Lung (tissue), 11 donors: ENCODE measurements at regions not wholly inside any gene's neighbourhood (a gene's known extent, or its start where the extent isn't known, plus 50 kb on each side); places are given as distances from the start of the nearest gene placed in this dataset.

Source experiments
- ATAC-seq: fragments of 200-7000 bp; cut with Tn5 transposase; one replicate; pipeline ENCODE4 v1.9.1; 2020; ENCODE audit warnings: moderate number of reproducible peaks; ENCODE audit not compliant: insufficient read depth, low FRiP score
- DNase-seq, 3 donors: peaks; one replicate each; pipeline ENCODE4 v3.0.0-alpha.2; 2013 to 2017
- H3K27ac ChIP-seq, 2 donors: one replicate each; pipeline ENCODE4 v1.5.1; 2013; ENCODE audit warnings: mild to moderate bottlenecking in 2 of 2, moderate library complexity in 2 of 2, control low read depth in 1 of 2, inconsistent platforms in 1 of 2, low read depth in 1 of 2, low read length in 1 of 2
- H3K27me3 ChIP-seq, 3 donors: one replicate each; pipeline ENCODE4 v1.5.1; 2013; ENCODE audit warnings: low read length in 2 of 3; ENCODE audit not compliant: control insufficient read depth in 3 of 3, insufficient read depth in 3 of 3
- H3K36me3 ChIP-seq, 4 donors: one replicate each; pipeline ENCODE4 v1.5.1; 2013; ENCODE audit warnings: low read length in 4 of 4, mild to moderate bottlenecking in 1 of 4, moderate library complexity in 1 of 4; ENCODE audit not compliant: control insufficient read depth in 4 of 4, insufficient read depth in 4 of 4
- H3K4me1 ChIP-seq, 5 donors: one replicate each; pipeline ENCODE4 v1.5.1; 2013; ENCODE audit warnings: low read length in 5 of 5, mild to moderate bottlenecking in 2 of 5, moderate library complexity in 1 of 5; ENCODE audit not compliant: control insufficient read depth in 5 of 5, insufficient read depth in 5 of 5
- H3K4me3 ChIP-seq: one replicate; pipeline ENCODE4 v1.5.1; 2013; ENCODE audit warnings: mild to moderate bottlenecking, control low read depth, moderate library complexity
- H3K9ac ChIP-seq, 2 donors: one replicate each; pipeline ENCODE4 v1.5.1; 2013; ENCODE audit warnings: low read length in 2 of 2, control low read depth in 1 of 2; ENCODE audit not compliant: insufficient read depth in 1 of 2
- H3K9me3 ChIP-seq, 4 donors: one replicate each; pipeline ENCODE4 v1.5.1; 2013; ENCODE audit warnings: low read length in 3 of 4, mild to moderate bottlenecking in 1 of 4, moderate library complexity in 1 of 4; ENCODE audit not compliant: control insufficient read depth in 4 of 4, insufficient read depth in 3 of 4
- CTCF ChIP-seq: IDR thresholded peaks from 2 replicates; pipeline ENCODE4 v1.5.1; 2012; ENCODE audit warnings: mild to moderate bottlenecking; ENCODE audit errors: control extremely low read depth, extremely low read depth
- WGBS, 2 donors: extraction: QIAGEN DNeasy Blood & Tissue Kit; methylation state at CpG; one replicate each; pipeline ENCODE4 v1.1.7; 2013; 5-methylcytosine and 5-hydroxymethylcytosine counted together
- donor health status: control.
- donor health status: control.
- donor health status: Bipolar disorder and iron deficiency.
- donor health status: healthy.
- donor health status: DM: yes; HTN: yes; CAD: no.

DNA sequence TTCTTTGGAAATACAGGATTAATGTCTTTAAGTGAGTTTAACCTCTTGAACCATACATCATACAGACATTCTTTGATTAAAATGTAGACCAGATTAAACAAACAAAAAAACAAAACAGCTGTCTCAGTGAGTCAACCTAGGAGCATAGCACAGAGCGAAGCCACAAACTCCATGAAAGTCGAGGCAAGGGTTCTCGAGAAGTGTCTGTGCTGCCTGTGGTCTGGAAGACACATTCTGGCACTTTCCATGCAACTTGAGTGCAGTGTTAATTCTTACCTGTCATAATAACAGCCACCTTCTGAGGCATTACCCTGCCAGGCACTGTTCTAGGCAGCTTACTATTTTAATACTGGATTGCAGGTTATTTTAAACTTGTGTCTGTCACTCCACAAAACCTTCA is 435.5 kb upstream of the MMADHC start:
- TF ChIP-seq CTCF: no peak
- WGBS, 2 donors: 88 to 95% methylated on average over 3 of the region's 3 CpGs
- Histone ChIP-seq H3K27ac (no peak overlapping the region), H3K9me3 (no peaks in the 10 kb centered on the region), H3K36me3 (no peaks in the 10 kb centered on the region), H3K9ac (no peak overlapping the region), H3K4me3 (no peak overlapping the region), H3K27me3 (no peaks in the 10 kb centered on the region), H3K4me1 (peaks cover 0 to 20% (median 0%) of the 10 kb centered on the region in 5 donors)
- DNase-seq (no peak), ATAC-seq (no peak)

GRCh38 chr2:150020937-150021673 is 433.5 kb upstream of the MMADHC start:
- Histone ChIP-seq H3K27me3 (no peaks in the 10 kb centered on the region), H3K9me3 (no peaks in the 10 kb centered on the region), H3K4me3 (no peak overlapping the region), H3K27ac (no peak overlapping the region), H3K36me3 (no peaks in the 10 kb centered on the region), H3K4me1 (peaks cover 0 to 16% (median 0%) of the 10 kb centered on the region in 5 donors), H3K9ac (no peak overlapping the region)
- DNase-seq (no peak), ATAC-seq (no peak)
- 71 to 83% methylated on average over 5 of the region's 5 CpGs for WGBS, 2 donors
- no peak for TF ChIP-seq CTCF

- 76 to 81% methylated on average over 1 of the region's 1 CpG for WGBS, 2 donors
- no peak overlapping the region for H3K9ac ChIP-seq
- TF ChIP-seq CTCF: no peak
Observed at GRCh38 chr2:150020221-150020620, 432.6 kb upstream of the MMADHC start.

GRCh38 chr2:150019063-150019462 is 431.5 kb upstream of the MMADHC start:
- no peak for DNase-seq
- Histone ChIP-seq H3K9me3 (no peaks in the 10 kb centered on the region), H3K4me1 (peaks cover 0 to 14% (median 0%) of the 10 kb centered on the region in 5 donors), H3K36me3 (no peaks in the 10 kb centered on the region), H3K4me3 (no peak overlapping the region), H3K9ac (no peak overlapping the region), H3K27me3 (no peaks in the 10 kb centered on the region), H3K27ac (no peak overlapping the region)
- ATAC-seq: no peak
- 89 to 98% methylated on average over 3 of the region's 3 CpGs for WGBS, 2 donors
- no peak for TF ChIP-seq CTCF

More at GRCh38 chr2:150020221-150020620, 432.6 kb upstream of the MMADHC start:
- H3K4me1 ChIP-seq: peaks cover 0 to 14% (median 0%) of the 10 kb centered on the region in 5 donors
- no peaks in the 10 kb centered on the region for H3K36me3 ChIP-seq
- no peaks in the 10 kb centered on the region for H3K9me3 ChIP-seq
- H3K27ac ChIP-seq: no peak overlapping the region
- DNase-seq: no peak
- ATAC-seq: no peak
- H3K4me3 ChIP-seq: no peak overlapping the region
- H3K27me3 ChIP-seq: no peaks in the 10 kb centered on the region
